HCT116 (cell line): ENCODE measurements at regions not wholly inside any gene's neighbourhood (a gene's known extent, or its start where the extent isn't known, plus 50 kb on each side); places are given as distances from the start of the nearest gene placed in this dataset.

Source experiments
- ATAC-seq: fragments of 200-7000 bp; cut with Tn5 transposase; 2 replicates; pipeline ENCODE4 v1.9.1; 2020; ENCODE audit warnings: mild to moderate bottlenecking, moderate library complexity
- BruUV-seq: library from RNA; stranded (reverse); fragments of 400-500 nt; replicated peaks from 2 replicates; lab custom pipeline; 2021; lab: Mats Ljungman, UMichigan
- CTCF ChIA-PET: fragments of 300-600 bp; sonication (Branson Sonifier 250); formaldehyde crosslinking; loops from one replicate; lab custom pipeline; 2021; ENCODE audit warnings: antibody characterized with exemption; lab: Charles Lee
- POLR2A ChIA-PET: fragments of 300-600, 350-600 bp; sonication (Branson Sonifier 250); formaldehyde crosslinking; loops from one replicate; lab custom pipeline; 2021; ENCODE audit warnings: antibody characterized with exemption; lab: Charles Lee
- RAD21 ChIA-PET, 2 experiments: fragments of 300-600 bp; sonication (Branson Sonifier 250); formaldehyde crosslinking; loops; one replicate each; lab custom pipeline; 2023; ENCODE audit warnings: low total read pairs in 2 of 2; ENCODE audit not compliant: uncharacterized antibody in 2 of 2, unreplicated experiment in 2 of 2, low non-redundant PET in 1 of 2; lab: Charles Lee
- DNase-seq: peaks from one replicate; pipeline ENCODE4 v3.0.0-alpha.2; 2010; ENCODE audit warnings: low read depth, low spot score
- H2AFZ ChIP-seq: fragments of 200-600 bp; shearing (Covaris generic), sonication (generic); 2 replicates; pipeline ENCODE4 v1.6.1; 2017; ENCODE audit warnings: low read depth, mixed run types, mixed read lengths, antibody characterized with exemption, low read length; ENCODE audit not compliant: poor library complexity, severe bottlenecking
- H3K27ac ChIP-seq: 2 replicates; pipeline ENCODE4 v1.5.1; 2012; ENCODE audit warnings: low read depth, low read length
- H3K27me3 ChIP-seq: fragments of 200-600 bp; sonication (generic); 2 replicates; pipeline ENCODE4 v1.6.1; 2016; ENCODE audit warnings: mixed run types, low read length, mixed read lengths; ENCODE audit not compliant: insufficient read depth
- H3K36me3 ChIP-seq, 2 experiments: fragments of 200-500 bp in 1 of 2; fragments of 200-600 bp in 1 of 2; sonication (Bioruptor generic) in 1 of 2; sonication (generic) in 1 of 2; 2 replicates each; pipeline versions ENCODE4 v1.5.1 to v1.6.1; 2014 to 2016; ENCODE audit warnings: low read length in 2 of 2, inconsistent platforms in 1 of 2, mixed read lengths in 1 of 2, mixed run types in 1 of 2; ENCODE audit not compliant: insufficient read depth in 2 of 2, control insufficient read depth in 1 of 2
- H3K4me1 ChIP-seq, 2 experiments: fragments of 200-600 bp in 1 of 2; sonication (generic) in 1 of 2; 2 replicates each; pipeline versions ENCODE4 v1.5.1 to v1.6.1; 2012 to 2017; ENCODE audit warnings: low read length in 2 of 2, inconsistent platforms in 1 of 2, mild to moderate bottlenecking in 1 of 2, mixed read lengths in 1 of 2, mixed run types in 1 of 2, moderate library complexity in 1 of 2; ENCODE audit not compliant: insufficient read depth in 2 of 2, control insufficient read depth in 1 of 2
- H3K4me2 ChIP-seq: fragments of 200-600 bp; sonication (generic); 2 replicates; pipeline ENCODE4 v1.6.1; 2017; ENCODE audit warnings: mixed run types, low read length, mixed read lengths
- H3K4me3 ChIP-seq, 2 experiments: fragments of 200-600 bp in 1 of 2; sonication (generic) in 1 of 2; replicated peaks in 1 of 2; 2 replicates each; pipeline ENCODE4 v1.5.1; 2011 to 2016; ENCODE audit warnings: low read length in 2 of 2, control low read depth in 1 of 2, low read depth in 1 of 2, mild to moderate bottlenecking in 1 of 2, mixed read lengths in 1 of 2, mixed run types in 1 of 2
- H3K79me2 ChIP-seq: fragments of 200-600 bp; sonication (generic); 2 replicates; pipeline ENCODE4 v1.6.1; 2017; ENCODE audit warnings: mild to moderate bottlenecking, mixed run types, low read length, moderate library complexity, mixed read lengths; ENCODE audit not compliant: insufficient read depth
- H3K9ac ChIP-seq: fragments of 200-600 bp; sonication (generic); 2 replicates; pipeline ENCODE4 v1.6.1; 2016; ENCODE audit warnings: low read length, mixed read lengths
- H3K9me2 ChIP-seq: fragments of 200-600 bp; sonication (generic), shearing (Covaris generic); 2 replicates; pipeline ENCODE4 v1.6.1; 2017; ENCODE audit warnings: mixed run types, mild to moderate bottlenecking, moderate library complexity; ENCODE audit not compliant: insufficient read depth
- H3K9me3 ChIP-seq, 2 experiments: fragments of 200-500 bp in 1 of 2; fragments of 200-600 bp in 1 of 2; sonication (Bioruptor generic) in 1 of 2; sonication (generic) in 1 of 2; 2 replicates each; pipeline ENCODE4 v1.6.1; 2014 to 2017; ENCODE audit warnings: low read length in 2 of 2, mixed read lengths in 2 of 2, inconsistent platforms in 1 of 2, low read depth in 1 of 2, mild to moderate bottlenecking in 1 of 2, mixed run types in 1 of 2, moderate library complexity in 1 of 2; ENCODE audit not compliant: control insufficient read depth in 1 of 2, insufficient read depth in 1 of 2
- H4K20me1 ChIP-seq: fragments of 200-600 bp; sonication (generic), shearing (Covaris generic); 2 replicates; pipeline ENCODE4 v1.6.1; 2017; ENCODE audit warnings: mixed run types, mild to moderate bottlenecking, moderate library complexity; ENCODE audit not compliant: insufficient read depth
- CEBPB ChIP-seq: IDR thresholded peaks from 2 replicates; pipeline ENCODE4 v1.6.1; 2012; ENCODE audit warnings: low read depth
- ELF1 ChIP-seq: IDR thresholded peaks from 2 replicates; pipeline ENCODE4 v1.6.1; 2012; ENCODE audit warnings: low read depth, borderline replicate concordance
- EZH2 ChIP-seq: fragments of 200-600 bp; sonication (generic); IDR thresholded peaks from 2 replicates; pipeline ENCODE4 v1.6.1; 2017; ENCODE audit warnings: antibody characterized with exemption, mixed run types
- EZH2phosphoT487 ChIP-seq: fragments of 200-600 bp; IDR thresholded peaks from 2 replicates; pipeline ENCODE4 v1.6.1; 2018; ENCODE audit warnings: antibody characterized with exemption, borderline replicate concordance
- FOSL1 ChIP-seq: IDR thresholded peaks from 2 replicates; pipeline ENCODE4 v1.6.1; 2012; ENCODE audit warnings: low read depth
- POLR2A ChIP-seq: IDR thresholded peaks from 2 replicates; pipeline ENCODE4 v1.7.0; 2011; ENCODE audit warnings: borderline replicate concordance; ENCODE audit not compliant: insufficient read depth, insufficient read length; ENCODE audit errors: extremely low read depth
- POLR2AphosphoS5 ChIP-seq: IDR thresholded peaks from 2 replicates; pipeline ENCODE4 v1.6.1; 2011; ENCODE audit warnings: mild to moderate bottlenecking, low read depth, low read length, moderate library complexity
- RAD21 ChIP-seq: IDR thresholded peaks from 2 replicates; pipeline ENCODE4 v1.6.1; 2012; ENCODE audit warnings: low read depth, mild to moderate bottlenecking
- SIN3A ChIP-seq: IDR thresholded peaks from 2 replicates; pipeline ENCODE4 v1.6.1; 2012; ENCODE audit warnings: low read depth
- TCF7L2 ChIP-seq: IDR thresholded peaks from 2 replicates; pipeline ENCODE4 v1.7.0; 2011; ENCODE audit warnings: borderline replicate concordance, inconsistent platforms; ENCODE audit not compliant: insufficient read depth, insufficient read length; ENCODE audit errors: extremely low read depth
- YY1 ChIP-seq: IDR thresholded peaks from 2 replicates; pipeline ENCODE4 v1.6.1; 2011; ENCODE audit warnings: low read length, low read depth, moderate library complexity, mild to moderate bottlenecking; ENCODE audit not compliant: insufficient replicate concordance; ENCODE audit errors: extremely low read depth
- ZFX ChIP-seq: fragments of 450-650 bp; IDR thresholded peaks from 2 replicates; pipeline ENCODE4 v1.6.1; 2017
- ZNF274 ChIP-seq: fragments of 200-500 bp; sonication (Bioruptor generic); IDR thresholded peaks from 2 replicates; pipeline ENCODE4 v1.6.1; 2014; ENCODE audit warnings: mild to moderate bottlenecking, low read depth, low read length, inconsistent platforms
- intact Hi-C: fragments of 100-400 bp; cut with micrococcal nuclease; formaldehyde crosslinking; loops from 2 replicates; pipeline ENCODE4 v1.10.0; 2022
- TF ChIP-seq, protein P1 (sequence below): IDR thresholded peaks from 2 replicates; pipeline ENCODE4 v1.6.1; 2012
- TF ChIP-seq, protein P2 (sequence below): IDR thresholded peaks from 2 replicates; pipeline ENCODE4 v1.6.1; 2012
- TF ChIP-seq, protein P3 (sequence below): IDR thresholded peaks from 2 replicates; pipeline ENCODE4 v1.6.1; 2012; ENCODE audit warnings: low read depth

DNA sequence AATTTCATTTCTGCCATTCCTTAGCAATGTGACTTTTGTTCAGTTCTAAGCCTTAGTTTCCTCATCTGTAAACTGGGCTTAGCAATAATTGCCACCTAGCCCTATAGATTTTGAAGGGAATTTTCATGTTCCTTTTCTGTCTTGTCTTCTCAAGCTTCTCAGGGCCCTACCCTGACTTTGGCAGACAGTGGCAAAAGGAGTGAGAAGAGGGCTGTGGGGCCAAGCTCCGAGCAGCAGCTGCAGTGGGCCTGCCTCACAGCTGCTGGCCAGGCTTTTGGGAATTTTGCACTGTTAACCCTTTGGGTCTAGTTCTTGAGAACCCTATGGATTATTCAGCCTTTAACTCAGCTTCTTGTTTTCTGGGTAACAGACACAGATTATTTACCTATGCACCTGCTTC lies 67.6 kb upstream of the IGSF1 start:
- Histone ChIP-seq H2AFZ (no peak overlapping the region), H3K27ac (no peak overlapping the region), H3K4me2 (no peak overlapping the region), H3K36me3 (no peaks in the 10 kb centered on the region), H3K9me2 (no peaks in the 10 kb centered on the region), H3K4me3 (no peak overlapping the region), H4K20me1 (no peaks in the 10 kb centered on the region), H3K79me2 (no peaks in the 10 kb centered on the region), H3K27me3 (no peaks in the 10 kb centered on the region), H3K9ac (no peak overlapping the region), H3K9me3 (no peaks in the 10 kb centered on the region), H3K4me1 (no peaks in the 10 kb centered on the region)
- ChIA-PET POLR2A (no interaction called here), CTCF (no interaction called here), RAD21 (no interaction called here)
- DNase-seq: no peak
- TF ChIP-seq ZNF274 (no peak), ZFX (no peak), ELF1 (no peak), YY1 (no peak)
- no TSS peak for BruUV-seq
- intact Hi-C loops: no loop called here
- no peak for ATAC-seq

DNA sequence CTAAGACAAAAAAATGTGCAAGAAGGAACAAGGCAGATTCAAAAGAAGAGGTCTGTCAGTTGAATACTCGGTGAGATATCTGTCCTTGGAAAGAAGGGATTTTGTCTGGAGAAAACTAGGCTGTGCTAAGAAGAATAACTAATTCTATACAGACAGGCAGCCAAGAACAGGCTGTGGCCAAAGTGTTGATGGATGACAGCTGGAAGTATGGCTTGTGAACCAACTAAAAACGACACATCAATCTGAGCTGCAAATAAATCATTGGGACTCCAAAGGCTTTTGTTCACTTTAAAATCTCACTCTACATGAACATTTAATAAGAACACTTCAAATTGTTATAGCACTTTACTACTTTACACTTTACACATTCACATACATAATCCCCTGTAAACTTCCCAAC lies 70.5 kb upstream of the IGSF1 start:
- Histone ChIP-seq H3K27me3 (no peaks in the 10 kb centered on the region), H3K9me2 (no peaks in the 10 kb centered on the region), H3K4me2 (no peak overlapping the region), H3K36me3 (no peaks in the 10 kb centered on the region), H3K9ac (no peak overlapping the region), H3K4me1 (no peaks in the 10 kb centered on the region), H2AFZ (no peak overlapping the region), H3K27ac (no peak overlapping the region), H3K9me3 (no peaks in the 10 kb centered on the region), H4K20me1 (no peaks in the 10 kb centered on the region), H3K79me2 (no peaks in the 10 kb centered on the region), H3K4me3 (no peak overlapping the region)
- ATAC-seq (no peak), DNase-seq (no peak)
- intact Hi-C loops: no loop called here
- CTCF ChIA-PET: no interaction called here
- RAD21 ChIA-PET: no interaction called here
- POLR2A ChIA-PET: no interaction called here
- no TSS peak for BruUV-seq
- TF ChIP-seq, protein P1, sequence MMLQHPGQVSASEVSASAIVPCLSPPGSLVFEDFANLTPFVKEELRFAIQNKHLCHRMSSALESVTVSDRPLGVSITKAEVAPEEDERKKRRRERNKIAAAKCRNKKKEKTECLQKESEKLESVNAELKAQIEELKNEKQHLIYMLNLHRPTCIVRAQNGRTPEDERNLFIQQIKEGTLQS: no peak
- TF ChIP-seq EZH2 (no peak), ZNF274 (no peak), ELF1 (no peak), SIN3A (no peak), FOSL1 (no peak), POLR2AphosphoS5 (no peak), TCF7L2 (no peak), POLR2A (no peak), EZH2phosphoT487 (no peak), RAD21 (no peak), CEBPB (no peak)
- TF ChIP-seq, protein P2, sequence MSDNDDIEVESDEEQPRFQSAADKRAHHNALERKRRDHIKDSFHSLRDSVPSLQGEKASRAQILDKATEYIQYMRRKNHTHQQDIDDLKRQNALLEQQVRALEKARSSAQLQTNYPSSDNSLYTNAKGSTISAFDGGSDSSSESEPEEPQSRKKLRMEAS: no peak
- TF ChIP-seq, protein P3, sequence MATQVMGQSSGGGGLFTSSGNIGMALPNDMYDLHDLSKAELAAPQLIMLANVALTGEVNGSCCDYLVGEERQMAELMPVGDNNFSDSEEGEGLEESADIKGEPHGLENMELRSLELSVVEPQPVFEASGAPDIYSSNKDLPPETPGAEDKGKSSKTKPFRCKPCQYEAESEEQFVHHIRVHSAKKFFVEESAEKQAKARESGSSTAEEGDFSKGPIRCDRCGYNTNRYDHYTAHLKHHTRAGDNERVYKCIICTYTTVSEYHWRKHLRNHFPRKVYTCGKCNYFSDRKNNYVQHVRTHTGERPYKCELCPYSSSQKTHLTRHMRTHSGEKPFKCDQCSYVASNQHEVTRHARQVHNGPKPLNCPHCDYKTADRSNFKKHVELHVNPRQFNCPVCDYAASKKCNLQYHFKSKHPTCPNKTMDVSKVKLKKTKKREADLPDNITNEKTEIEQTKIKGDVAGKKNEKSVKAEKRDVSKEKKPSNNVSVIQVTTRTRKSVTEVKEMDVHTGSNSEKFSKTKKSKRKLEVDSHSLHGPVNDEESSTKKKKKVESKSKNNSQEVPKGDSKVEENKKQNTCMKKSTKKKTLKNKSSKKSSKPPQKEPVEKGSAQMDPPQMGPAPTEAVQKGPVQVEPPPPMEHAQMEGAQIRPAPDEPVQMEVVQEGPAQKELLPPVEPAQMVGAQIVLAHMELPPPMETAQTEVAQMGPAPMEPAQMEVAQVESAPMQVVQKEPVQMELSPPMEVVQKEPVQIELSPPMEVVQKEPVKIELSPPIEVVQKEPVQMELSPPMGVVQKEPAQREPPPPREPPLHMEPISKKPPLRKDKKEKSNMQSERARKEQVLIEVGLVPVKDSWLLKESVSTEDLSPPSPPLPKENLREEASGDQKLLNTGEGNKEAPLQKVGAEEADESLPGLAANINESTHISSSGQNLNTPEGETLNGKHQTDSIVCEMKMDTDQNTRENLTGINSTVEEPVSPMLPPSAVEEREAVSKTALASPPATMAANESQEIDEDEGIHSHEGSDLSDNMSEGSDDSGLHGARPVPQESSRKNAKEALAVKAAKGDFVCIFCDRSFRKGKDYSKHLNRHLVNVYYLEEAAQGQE: no peak
